ENCODE measurements at regions not wholly inside any gene's neighbourhood (a gene's known extent, or its start where the extent isn't known, plus 50 kb on each side); places are given as distances from the start of the nearest gene placed in this dataset.

DNA sequence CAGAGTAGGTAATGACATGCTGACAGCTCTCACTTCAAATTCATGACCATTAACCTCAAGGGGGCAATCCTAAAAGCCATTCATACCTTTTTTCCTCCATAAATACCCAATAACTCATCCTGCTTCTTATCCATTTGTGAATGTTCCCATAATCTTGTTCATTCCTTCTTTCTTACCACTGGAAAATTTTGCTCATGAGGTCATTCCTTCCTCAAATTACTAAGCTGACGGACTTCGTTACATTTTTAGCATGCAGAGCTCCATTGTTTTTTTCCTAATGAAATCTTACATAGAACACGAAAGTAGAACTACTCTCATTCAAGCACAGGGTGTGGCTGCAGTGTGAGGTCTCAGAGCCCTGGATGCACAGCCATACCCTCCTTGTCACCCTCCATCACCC is 276.5 kb upstream of the DPYD start:
- TF ChIP-seq, protein P1, sequence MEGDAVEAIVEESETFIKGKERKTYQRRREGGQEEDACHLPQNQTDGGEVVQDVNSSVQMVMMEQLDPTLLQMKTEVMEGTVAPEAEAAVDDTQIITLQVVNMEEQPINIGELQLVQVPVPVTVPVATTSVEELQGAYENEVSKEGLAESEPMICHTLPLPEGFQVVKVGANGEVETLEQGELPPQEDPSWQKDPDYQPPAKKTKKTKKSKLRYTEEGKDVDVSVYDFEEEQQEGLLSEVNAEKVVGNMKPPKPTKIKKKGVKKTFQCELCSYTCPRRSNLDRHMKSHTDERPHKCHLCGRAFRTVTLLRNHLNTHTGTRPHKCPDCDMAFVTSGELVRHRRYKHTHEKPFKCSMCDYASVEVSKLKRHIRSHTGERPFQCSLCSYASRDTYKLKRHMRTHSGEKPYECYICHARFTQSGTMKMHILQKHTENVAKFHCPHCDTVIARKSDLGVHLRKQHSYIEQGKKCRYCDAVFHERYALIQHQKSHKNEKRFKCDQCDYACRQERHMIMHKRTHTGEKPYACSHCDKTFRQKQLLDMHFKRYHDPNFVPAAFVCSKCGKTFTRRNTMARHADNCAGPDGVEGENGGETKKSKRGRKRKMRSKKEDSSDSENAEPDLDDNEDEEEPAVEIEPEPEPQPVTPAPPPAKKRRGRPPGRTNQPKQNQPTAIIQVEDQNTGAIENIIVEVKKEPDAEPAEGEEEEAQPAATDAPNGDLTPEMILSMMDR (IDR thresholded peaks at IDR 0.05): no peak

DNA sequence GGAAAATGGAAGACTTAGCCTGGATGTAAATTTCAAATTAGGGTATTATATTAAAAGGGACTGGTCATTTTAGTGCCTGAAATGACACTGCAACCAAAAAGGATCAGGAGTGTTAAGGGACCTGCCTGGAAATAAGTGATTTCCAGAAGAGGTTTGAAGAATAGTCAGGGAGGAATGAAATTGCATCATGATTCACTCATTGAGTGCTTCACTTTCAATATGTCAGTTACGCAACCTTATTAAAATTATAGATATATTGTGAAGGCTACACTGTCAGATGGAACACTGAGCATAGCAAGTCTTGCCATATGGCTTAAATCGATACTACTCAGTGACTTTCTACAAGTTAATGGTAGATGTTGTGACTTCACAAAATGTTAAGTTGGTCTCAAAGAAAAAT is 275.2 kb upstream of the DPYD start:
- TF ChIP-seq, protein P1 (IDR thresholded peaks at IDR 0.05): no peak

DNA sequence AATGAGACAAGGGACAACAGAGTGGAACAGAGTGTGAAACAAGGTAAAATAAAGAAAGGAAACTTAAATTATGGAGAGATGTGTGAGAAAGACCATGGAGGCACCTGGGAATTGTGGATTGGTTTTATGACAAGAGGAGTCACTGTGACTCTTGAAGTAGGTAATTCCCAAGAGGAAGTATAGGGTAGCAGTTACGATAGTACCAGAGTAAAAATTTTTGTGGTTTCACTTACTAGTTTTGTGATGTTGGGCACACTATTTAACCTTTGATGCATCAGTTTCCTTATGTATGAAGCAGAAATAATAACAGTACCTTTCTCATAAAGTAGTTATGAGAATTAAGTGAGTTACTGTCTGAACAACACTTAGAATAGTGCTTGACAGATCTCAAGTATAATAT is 267.9 kb upstream of the DPYD start:
- TF ChIP-seq, protein P1 (IDR thresholded peaks at IDR 0.05): no peak

DNA sequence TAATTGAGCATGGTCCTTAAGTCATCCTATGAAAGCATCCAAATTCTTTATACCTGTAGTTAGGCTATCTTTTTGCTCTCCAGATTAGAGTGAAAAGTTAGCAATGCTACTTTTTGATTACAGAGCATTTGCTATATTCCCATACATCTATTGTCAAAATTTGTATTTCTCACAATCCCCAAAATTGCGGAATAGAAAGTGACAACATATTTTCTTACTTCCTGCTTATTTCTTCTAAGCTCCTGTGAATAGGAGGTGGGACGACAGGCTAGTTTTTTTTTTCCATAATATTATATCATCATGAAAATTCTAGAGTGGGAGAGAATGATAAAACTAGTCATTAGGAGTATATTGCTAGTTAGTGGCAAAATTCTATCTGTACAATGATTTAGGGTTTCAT is 264.0 kb upstream of the DPYD start:
- TF ChIP-seq, protein P1 (IDR thresholded peaks at IDR 0.05): no peak

DNA sequence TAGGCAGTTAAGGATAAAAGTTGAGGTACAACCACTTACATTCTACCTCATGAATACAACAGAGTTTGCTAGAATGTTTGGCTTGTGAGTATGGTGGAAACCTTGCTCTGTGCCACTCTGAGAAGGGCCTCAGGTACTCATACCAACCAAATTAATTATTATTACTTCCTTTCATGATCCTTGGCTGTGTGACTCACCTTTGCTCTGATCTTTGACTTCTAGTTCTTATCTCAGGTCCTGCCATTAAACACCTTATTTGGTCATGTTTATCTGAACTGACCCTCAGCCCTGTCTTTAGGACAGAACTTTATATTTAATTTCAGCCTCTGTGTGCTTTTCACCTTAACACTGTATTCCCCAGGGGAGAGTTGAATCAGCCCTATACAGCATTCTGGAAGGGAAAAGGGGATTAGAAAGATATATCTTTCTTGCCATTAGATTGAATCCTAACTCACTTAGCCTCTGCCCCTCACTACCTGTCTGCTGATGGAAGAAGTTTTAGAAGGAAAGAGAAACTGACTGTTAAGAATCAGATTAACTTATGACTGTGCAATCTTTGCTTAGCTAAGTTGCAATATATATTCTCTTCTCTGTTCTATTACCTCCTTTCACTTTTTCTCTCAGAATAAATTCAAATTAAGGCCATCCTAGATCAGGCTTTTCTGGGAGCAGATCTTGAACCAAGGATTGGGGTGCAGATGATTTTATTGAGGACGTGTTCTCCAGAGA is 260.4 kb upstream of the DPYD start:
- TF ChIP-seq, protein P1 (IDR thresholded peaks at IDR 0.05): no peak

DNA sequence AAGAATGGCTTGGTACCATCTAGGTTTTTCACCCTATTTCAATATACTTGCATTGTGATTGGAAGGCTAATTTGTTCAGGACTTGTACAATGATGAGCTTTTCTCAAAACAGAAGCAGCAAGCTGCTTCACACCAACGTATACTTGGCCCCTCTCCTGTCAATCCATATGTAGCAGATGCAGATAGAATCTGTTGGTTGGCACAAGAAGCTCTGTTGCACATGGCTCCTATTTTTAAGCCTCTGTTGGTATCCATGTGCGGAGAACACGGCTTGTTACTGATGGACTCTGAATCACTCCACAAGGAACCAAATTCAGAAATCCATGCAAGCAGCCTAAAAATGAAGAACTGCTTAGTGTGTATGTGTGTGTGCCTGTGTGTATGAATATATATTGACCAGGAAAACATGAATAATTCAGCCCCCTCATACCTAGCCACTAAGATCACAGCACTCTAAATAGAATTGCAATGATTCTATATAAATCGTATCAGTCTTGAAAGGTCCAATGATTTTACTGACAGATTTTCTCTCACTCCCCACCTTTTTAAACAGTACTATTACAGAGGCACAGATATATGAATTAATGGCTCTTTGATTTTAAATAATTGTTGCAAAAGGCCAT is 258.4 kb upstream of the DPYD start:
- TF ChIP-seq, protein P1 (IDR thresholded peaks at IDR 0.05): no peak

DNA sequence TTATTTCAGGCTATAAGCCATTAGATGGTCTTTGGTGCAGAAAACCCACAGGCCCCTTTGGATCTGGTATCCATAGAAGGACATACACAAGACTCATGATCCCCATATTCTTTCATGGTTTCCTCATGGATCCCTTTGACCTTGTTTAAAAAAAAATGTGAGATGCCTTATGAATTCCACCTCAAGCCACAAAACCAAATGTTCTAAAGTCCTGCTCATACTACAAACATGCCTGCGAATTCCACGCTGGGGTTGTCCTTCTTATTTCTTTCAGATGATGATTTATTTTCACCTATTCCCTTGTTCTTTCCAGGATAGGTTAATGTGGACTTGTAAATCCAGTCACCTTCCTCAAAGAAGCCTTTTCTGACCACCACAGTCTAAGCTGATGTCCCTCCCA is 256.9 kb upstream of the DPYD start:
- TF ChIP-seq, protein P1 (IDR thresholded peaks at IDR 0.05): no peak
